GM13977 (cell line): ENCODE measurements at regions not wholly inside any gene's neighbourhood (a gene's known extent, or its start where the extent isn't known, plus 50 kb on each side); places are given as distances from the start of the nearest gene placed in this dataset.

Experiments used
- DNase-seq: peaks from one replicate; pipeline ENCODE4 v3.0.0; 2012; ENCODE audit warnings: low spot score
- in situ Hi-C: fragments of 300-500 bp; cut with MboI; formaldehyde crosslinking; loops from one replicate; pipeline ENCODE4 v1.12.0; 2022; ENCODE audit warnings: low sequenced_read_pairs, low pct_unique_long_range_greater_than_20kb, mixed read lengths, inconsistent platforms; ENCODE audit not compliant: unreplicated experiment
- TF ChIP-seq, protein P1 (sequence below): IDR thresholded peaks from 2 replicates; pipeline ENCODE4 v1.5.1; 2012; ENCODE audit warnings: mild to moderate bottlenecking, control low read depth; ENCODE audit not compliant: insufficient read depth; ENCODE audit errors: extremely low read depth, missing control alignments

DNA sequence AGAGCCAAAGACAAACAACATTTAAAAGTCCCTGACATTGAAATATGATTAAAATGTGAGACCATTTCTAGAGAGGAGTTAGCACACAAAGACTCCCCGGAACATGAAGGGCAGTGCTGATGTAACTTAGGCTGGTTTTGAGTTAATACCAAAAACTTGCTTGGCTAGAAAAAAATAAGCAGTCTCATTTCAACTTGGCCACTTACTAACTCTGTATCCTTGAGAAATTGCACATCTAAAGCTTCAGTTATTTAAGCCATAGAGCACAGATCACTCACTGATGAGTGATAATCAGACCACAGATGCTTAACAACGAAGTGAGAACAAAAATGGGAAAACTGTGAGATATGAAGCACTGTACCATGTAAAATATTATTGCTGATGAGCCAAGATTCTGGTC, 65.9 kb upstream of the MAOA start:
- in situ Hi-C loops = no loop called here
- TF ChIP-seq, protein P1, sequence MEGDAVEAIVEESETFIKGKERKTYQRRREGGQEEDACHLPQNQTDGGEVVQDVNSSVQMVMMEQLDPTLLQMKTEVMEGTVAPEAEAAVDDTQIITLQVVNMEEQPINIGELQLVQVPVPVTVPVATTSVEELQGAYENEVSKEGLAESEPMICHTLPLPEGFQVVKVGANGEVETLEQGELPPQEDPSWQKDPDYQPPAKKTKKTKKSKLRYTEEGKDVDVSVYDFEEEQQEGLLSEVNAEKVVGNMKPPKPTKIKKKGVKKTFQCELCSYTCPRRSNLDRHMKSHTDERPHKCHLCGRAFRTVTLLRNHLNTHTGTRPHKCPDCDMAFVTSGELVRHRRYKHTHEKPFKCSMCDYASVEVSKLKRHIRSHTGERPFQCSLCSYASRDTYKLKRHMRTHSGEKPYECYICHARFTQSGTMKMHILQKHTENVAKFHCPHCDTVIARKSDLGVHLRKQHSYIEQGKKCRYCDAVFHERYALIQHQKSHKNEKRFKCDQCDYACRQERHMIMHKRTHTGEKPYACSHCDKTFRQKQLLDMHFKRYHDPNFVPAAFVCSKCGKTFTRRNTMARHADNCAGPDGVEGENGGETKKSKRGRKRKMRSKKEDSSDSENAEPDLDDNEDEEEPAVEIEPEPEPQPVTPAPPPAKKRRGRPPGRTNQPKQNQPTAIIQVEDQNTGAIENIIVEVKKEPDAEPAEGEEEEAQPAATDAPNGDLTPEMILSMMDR = no peak
- DNase-seq = no peak

DNA sequence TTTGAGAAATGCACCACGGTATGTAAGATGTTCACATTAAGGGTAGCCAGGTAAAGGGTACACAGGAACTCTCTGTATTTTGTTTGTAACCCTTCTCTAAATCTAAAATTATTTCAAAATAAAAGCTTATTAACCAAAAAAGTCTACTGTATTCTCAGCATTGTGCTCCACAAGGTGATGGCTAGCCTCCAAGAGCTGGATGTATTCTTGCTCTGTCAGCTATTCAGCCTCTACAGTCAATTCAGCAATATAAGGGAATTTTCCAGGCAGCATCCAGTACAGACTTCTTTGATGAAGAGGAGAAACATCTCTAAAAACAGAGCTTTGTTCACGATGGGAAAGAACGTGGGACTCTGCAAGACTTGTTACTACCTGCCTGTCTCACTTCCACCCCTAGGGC, 63.5 kb upstream of the MAOA start:
- in situ Hi-C loops = no loop called here
- DNase-seq = no peak
- TF ChIP-seq, protein P1 = no peak

DNA sequence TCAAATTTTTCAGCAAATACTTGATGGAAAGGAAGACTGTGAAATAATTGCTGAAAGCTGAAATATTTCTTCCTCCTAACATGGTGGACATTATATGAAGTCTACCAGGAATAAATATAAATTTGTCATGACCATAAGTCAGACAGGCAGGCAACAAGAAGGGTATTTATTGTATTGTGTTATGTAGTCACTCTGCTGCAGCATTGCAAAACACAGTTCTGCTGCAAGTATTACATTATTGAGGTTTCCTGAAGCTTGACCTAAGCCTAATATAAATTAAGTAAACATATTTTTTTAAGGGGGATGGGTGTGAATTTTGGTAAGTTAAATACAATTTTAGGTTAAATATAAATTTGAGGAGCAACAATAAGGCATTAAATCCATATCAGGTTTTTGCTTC, 60.2 kb upstream of the MAOA start:
- TF ChIP-seq, protein P1 = no peak
- in situ Hi-C loops = no loop called here

DNA sequence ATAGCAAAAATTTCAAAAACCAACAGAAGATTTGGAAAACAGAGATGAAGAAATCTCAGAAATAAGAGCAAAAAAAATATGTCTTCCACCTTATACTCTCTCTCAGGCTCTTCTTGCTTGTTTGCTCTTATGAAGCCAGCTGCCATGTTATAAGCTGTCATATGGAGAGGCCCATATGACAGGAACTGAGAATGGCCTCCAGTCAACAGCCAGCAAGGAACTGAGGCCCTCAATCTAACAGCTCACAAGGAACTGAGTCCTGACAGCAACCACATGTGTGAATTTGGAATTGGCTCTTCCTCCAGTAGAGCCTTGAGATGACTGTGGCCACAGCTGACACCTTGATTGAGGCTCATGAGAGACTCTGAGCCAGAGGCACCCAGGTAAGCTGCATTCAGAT, 51.3 kb upstream of the MAOA start:
- TF ChIP-seq, protein P1 = no peak
- in situ Hi-C loops = no loop called here
- no peak for DNase-seq

More for the DNA sequence above, 60.2 kb upstream of the MAOA start:
- no peak for DNase-seq

DNA sequence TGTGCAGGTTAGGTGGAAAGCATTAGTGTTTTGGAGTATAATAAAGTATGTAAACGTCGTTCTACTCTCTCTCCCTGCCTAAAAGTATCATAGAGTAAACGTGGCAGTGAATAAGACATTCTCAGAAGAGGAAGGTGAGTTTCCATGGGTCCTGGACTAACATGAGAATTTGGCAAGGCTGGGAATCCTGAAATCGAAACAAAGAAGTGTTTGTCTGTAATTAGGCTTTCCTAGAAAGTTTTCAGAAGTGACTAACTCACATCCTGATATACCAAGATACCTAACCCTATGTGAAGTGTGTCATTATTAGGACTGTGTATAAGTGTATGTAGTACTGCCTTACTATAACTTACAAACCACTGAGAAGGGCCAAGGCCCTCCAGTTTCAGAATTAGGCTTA, 50.7 kb upstream of the MAOA start:
- TF ChIP-seq, protein P1 = no peak
- DNase-seq = no peak
- in situ Hi-C loops = no loop called here
